ENCODE measurements at regions not wholly inside any gene's neighbourhood (a gene's known extent, or its start where the extent isn't known, plus 50 kb on each side); places are given as distances from the start of the nearest gene placed in this dataset.
"Not testable (repeated sequence)": the region's sequence is repeated elsewhere in the genome, so short reads cannot be mapped to it uniquely, and the experiment has no call there.

GRCh38 chr11:106551744-106552673, 466.3 kb downstream of the GUCY1A2 start:
- H3K4me1 Mint-ChIP-seq (ENCODE audit: low read depth in 2 of 2) = no peaks in the 10 kb centered on the region
- H3K9me3 Mint-ChIP-seq = no peaks in the 10 kb centered on the region
- no peaks in the 10 kb centered on the region for H3K36me3 Mint-ChIP-seq (ENCODE audit: insufficient read depth)
- ATAC-seq (replicated peaks) = no peak
- no peak overlapping the region for H3K4me3 Mint-ChIP-seq
- no peak for DNase-seq
- no peaks in the 10 kb centered on the region for H3K27me3 Mint-ChIP-seq
- H3K27ac Mint-ChIP-seq = no peak overlapping the region

DNA sequence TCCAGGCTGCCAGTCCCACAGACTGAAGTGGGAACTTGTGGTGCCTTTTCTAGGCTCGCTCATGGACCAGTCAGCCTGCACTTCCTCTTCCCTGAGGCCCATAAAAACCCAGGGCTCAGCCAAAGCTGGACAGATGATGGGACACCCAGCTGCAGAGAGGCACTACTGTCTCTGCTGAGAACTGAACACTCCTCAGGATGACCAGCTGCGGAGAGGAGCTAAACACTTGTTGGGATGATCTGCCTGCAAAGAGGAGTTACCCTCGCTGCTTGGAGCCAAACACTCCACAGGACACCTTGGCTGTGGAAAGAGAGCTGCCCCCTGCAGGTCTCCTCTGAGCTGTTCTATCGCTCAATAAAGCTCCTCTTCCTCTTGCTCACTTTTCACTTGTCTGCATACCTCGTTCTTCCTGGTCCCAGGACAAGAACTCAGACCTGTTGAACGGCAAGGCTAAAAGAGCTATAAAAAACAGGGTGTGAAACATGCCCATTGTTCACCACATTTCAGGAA, 465.5 kb downstream of the GUCY1A2 start:
- H3K27ac Mint-ChIP-seq = no peak overlapping the region
- no peak for DNase-seq
- ATAC-seq (replicated peaks) = no peak
- no peaks in the 10 kb centered on the region for H3K4me1 Mint-ChIP-seq (ENCODE audit: low read depth in 2 of 2)
- no peaks in the 10 kb centered on the region for H3K36me3 Mint-ChIP-seq (ENCODE audit: insufficient read depth)
- no peaks in the 10 kb centered on the region for H3K27me3 Mint-ChIP-seq
- H3K9me3 Mint-ChIP-seq = peaks cover 1 to 2% of the 10 kb centered on the region in 2 donors
- H3K4me3 Mint-ChIP-seq = no peak overlapping the region

DNA sequence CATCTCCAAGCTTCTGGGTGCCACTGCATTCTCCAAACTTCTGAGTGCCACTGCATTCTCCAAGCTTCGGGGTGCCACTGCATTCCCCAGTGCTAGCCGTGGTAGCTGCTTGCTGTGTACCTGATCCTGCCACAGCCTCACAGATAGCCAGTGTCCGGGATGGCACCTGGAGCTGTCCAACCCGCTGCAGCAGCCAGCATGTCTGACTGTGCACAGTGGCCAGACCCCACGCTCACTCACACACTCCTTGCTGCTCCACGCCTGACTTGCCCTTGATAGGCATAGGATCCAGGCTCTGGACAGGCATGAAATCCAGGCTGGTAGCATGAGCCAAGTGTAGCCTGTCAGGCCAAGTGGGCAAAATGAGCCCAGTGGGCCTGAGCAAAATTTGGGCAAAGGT, 465.0 kb downstream of the GUCY1A2 start:
- Mint-ChIP-seq H3K9me3 (peaks cover 4 to 6% of the 10 kb centered on the region in 2 donors), H3K4me3 (no peak overlapping the region), H3K27ac (no peak overlapping the region), H3K36me3 (ENCODE audit: insufficient read depth) (no peaks in the 10 kb centered on the region), H3K4me1 (ENCODE audit: low read depth in 2 of 2) (no peaks in the 10 kb centered on the region), H3K27me3 (no peaks in the 10 kb centered on the region)
- DNase-seq (no peak), ATAC-seq (replicated peaks) (no peak)

DNA sequence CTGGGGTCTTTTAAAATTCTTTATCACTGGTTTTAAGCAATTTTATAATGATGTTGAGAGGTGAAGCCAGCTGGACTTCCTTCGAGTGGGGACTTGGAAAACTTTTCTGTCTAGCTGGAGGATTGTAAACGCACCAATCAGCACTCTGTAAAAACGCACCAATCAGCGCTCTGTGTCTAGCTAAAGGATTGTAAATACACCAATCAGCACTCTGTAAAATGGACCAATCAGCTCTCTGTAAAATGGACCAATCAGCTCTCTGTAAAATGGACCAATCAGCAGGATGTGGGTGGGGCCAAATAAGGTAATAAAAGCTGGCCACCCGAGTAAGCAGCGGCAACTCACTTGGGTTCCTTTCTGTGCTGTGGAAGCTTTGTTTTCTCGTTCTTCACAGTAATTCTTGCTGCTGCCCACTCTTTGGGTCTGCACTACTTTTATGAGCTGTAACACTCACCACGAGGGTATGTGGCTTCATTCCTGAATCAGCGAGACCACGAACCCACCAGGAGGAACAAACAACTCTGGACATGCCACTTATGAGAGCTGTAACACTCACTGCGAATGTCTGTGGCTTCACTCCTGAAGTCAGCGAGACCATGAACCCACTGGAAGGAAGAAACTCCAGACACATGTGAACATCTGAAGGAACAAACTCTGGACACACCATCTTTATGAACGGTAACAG, 462.6 kb downstream of the GUCY1A2 start:
- not testable (repeated sequence) for H3K27ac Mint-ChIP-seq; H3K4me3 Mint-ChIP-seq; DNase-seq; H3K36me3 Mint-ChIP-seq (ENCODE audit: insufficient read depth); H3K4me1 Mint-ChIP-seq (ENCODE audit: low read depth in 2 of 2); H3K9me3 Mint-ChIP-seq; ATAC-seq (replicated peaks); H3K27me3 Mint-ChIP-seq

- H3K4me3 Mint-ChIP-seq = no peak overlapping the region
- peaks cover 9 to 17% of the 10 kb centered on the region in 2 donors for H3K9me3 Mint-ChIP-seq
- H3K27me3 Mint-ChIP-seq = no peaks in the 10 kb centered on the region
- no peaks in the 10 kb centered on the region for H3K36me3 Mint-ChIP-seq (ENCODE audit: insufficient read depth)
- no peak for ATAC-seq (replicated peaks)
- H3K27ac Mint-ChIP-seq = no peak overlapping the region
- H3K4me1 Mint-ChIP-seq (ENCODE audit: low read depth in 2 of 2) = no peaks in the 10 kb centered on the region
- no peak for DNase-seq
These were observed 452.9 kb downstream of the GUCY1A2 start for GRCh38 chr11:106565326-106565725.

DNA sequence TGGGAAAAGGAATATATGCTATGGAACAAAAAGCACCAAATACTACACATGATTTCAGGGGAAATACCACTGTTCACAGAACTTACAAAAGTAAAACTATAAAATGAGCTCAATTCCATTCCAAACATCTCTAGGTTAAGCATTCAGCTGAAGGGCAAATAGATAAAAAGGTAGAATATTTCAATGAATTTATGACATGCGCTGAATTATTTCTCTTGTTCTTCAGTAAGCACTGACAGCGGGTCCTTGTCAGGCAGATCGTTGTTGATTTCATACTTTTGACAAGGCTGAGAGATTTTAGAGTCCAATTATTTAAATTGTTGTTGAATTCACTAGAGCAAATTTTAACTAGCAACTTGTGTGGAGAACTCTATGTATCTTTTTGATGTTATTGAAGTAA, 449.6 kb downstream of the GUCY1A2 start:
- ATAC-seq (replicated peaks) = no peak
- Mint-ChIP-seq H3K9me3 (peaks cover 4 to 9% of the 10 kb centered on the region in 2 donors), H3K27me3 (no peaks in the 10 kb centered on the region), H3K36me3 (ENCODE audit: insufficient read depth) (no peaks in the 10 kb centered on the region), H3K4me1 (ENCODE audit: low read depth in 2 of 2) (no peaks in the 10 kb centered on the region), H3K27ac (no peak overlapping the region), H3K4me3 (no peak overlapping the region)
- no peak for DNase-seq

- not testable (repeated sequence) for H3K36me3 Mint-ChIP-seq (ENCODE audit: insufficient read depth); H3K27ac Mint-ChIP-seq; ATAC-seq (replicated peaks); H3K4me1 Mint-ChIP-seq (ENCODE audit: low read depth in 2 of 2); H3K27me3 Mint-ChIP-seq; DNase-seq; H3K4me3 Mint-ChIP-seq
- H3K9me3 Mint-ChIP-seq = peaks cover 10 to 42% of the 10 kb centered on the region in 2 donors
These were observed 440.9 kb downstream of the GUCY1A2 start for GRCh38 chr11:106577384-106577783.

DNA sequence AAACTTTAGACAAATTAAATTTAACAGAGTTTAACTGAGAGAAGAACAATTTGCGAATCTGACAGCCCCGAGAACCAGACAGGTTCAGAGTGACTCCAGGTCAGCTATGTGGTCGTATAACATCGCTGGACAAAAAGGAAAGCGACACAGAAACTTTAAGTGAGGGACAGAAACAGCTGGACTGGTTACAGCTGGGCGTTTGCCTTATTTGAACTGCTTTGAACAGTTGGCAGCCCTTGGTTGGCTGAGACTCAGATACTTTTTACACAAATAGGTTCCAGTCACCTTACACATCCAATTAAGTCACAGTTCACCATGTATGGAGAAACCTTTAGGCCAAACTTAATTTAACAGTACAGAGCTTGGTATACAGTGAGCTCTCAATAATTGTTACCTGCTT, 436.9 kb downstream of the GUCY1A2 start:
- Mint-ChIP-seq H3K4me1 (ENCODE audit: low read depth in 2 of 2) (no peaks in the 10 kb centered on the region), H3K4me3 (no peak overlapping the region), H3K9me3 (peaks cover 11 to 31% of the 10 kb centered on the region in 2 donors), H3K36me3 (ENCODE audit: insufficient read depth) (no peaks in the 10 kb centered on the region), H3K27me3 (no peaks in the 10 kb centered on the region), H3K27ac (no peak overlapping the region)
- no peak for DNase-seq
- no peak for ATAC-seq (replicated peaks)

DNA sequence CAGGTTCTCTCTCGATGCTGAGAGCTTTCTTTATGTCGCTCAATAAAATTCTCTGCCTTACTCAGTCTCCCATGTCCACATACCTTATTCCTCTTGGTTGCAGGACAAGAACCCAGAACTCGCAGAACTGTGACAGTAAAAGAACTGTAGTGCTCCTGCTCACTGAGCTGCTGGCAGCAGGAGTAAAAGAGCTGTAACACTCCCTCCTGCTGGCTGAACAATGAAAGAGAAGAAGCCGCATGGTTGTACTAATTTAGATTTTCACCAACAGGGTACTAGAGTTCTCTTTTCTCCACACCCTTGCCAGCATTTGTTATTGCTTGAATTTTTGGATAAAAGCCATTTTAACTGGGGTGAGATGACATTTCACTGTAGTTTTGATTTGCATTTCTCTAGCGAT, 433.2 kb downstream of the GUCY1A2 start:
- H3K4me3 Mint-ChIP-seq = no peak overlapping the region
- no peak for ATAC-seq (replicated peaks)

DNA sequence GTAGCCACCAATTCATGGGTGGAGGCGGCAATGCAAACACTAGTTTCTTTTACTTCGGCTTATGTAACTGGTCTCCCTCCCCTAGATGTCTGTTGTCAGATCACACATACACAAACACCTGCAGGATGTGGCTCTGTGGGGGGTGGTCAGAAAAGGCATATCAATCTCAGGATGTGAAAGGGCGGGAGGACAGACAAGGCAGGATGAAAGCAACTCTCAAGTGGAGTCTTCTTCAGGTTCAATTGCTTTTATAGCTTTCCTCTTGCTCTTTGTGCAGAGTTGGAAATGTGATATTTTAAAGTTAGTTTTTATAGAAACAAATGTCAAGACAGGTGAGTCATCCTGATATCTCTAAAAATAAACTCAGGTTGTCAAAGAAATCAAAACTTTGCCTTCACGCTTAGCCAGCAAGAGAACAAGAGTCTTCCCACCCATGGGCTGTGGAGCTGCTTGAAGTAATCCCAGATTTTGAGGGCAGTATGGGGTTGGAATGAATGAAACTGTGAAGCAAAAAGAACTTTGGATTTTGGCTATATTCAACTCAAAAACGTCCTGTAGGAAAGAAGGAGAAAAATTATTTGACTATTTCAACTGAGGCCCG, 423.4 kb downstream of the GUCY1A2 start:
- Mint-ChIP-seq H3K4me1 (ENCODE audit: low read depth in 2 of 2) (no peaks in the 10 kb centered on the region), H3K36me3 (ENCODE audit: insufficient read depth) (no peaks in the 10 kb centered on the region), H3K27ac (no peak overlapping the region), H3K27me3 (no peaks in the 10 kb centered on the region), H3K4me3 (no peak overlapping the region), H3K9me3 (peaks cover 14 to 20% of the 10 kb centered on the region in 2 donors)
- ATAC-seq (replicated peaks) (no peak), DNase-seq (no peak)

More for the DNA sequence above, 433.2 kb downstream of the GUCY1A2 start:
- Mint-ChIP-seq H3K4me1 (ENCODE audit: low read depth in 2 of 2) (no peaks in the 10 kb centered on the region), H3K36me3 (ENCODE audit: insufficient read depth) (no peaks in the 10 kb centered on the region), H3K9me3 (peaks cover 4 to 14% of the 10 kb centered on the region in 2 donors), H3K27me3 (no peaks in the 10 kb centered on the region), H3K27ac (no peak overlapping the region)
- no peak for DNase-seq

DNA sequence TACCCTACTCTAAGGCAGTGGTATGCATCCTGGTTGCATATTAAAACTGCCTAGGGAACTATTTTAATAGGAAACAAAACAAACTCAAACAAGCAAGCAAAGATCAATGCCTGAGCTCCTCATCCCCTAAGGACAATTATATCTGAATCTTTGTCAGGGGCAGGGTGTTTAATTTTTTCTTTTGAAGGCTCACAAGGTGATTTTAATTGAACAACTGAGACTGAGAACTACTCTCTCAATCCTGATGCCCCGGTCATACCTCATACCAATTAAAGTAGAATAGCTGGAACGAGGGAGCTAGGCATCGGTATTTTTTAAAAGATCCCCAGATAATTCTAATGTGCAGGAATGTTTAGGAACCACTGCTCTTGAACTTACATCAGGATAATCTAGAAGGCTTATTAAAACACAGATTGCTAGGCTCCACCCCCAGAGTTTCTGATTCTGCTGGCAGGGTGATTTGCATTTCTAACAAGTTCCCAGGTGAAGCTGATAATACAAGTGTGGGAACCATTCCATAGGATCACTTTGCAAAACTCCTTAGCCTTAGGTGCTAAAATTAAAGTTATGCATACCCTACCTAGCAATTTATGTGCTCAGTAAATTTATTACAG, 416.5 kb downstream of the GUCY1A2 start:
- Mint-ChIP-seq H3K36me3 (ENCODE audit: insufficient read depth) (no peaks in the 10 kb centered on the region), H3K9me3 (peaks cover 6 to 27% of the 10 kb centered on the region in 2 donors), H3K27me3 (no peaks in the 10 kb centered on the region), H3K4me1 (ENCODE audit: low read depth in 2 of 2) (no peaks in the 10 kb centered on the region), H3K27ac (no peak overlapping the region), H3K4me3 (no peak overlapping the region)
- DNase-seq (no peak), ATAC-seq (replicated peaks) (no peak)

- Mint-ChIP-seq H3K36me3 (ENCODE audit: insufficient read depth) (no peaks in the 10 kb centered on the region), H3K4me1 (ENCODE audit: low read depth in 2 of 2) (no peaks in the 10 kb centered on the region), H3K4me3 (no peak overlapping the region), H3K27me3 (no peaks in the 10 kb centered on the region), H3K27ac (no peak overlapping the region), H3K9me3 (peaks cover 3 to 17% of the 10 kb centered on the region in 2 donors)
- ATAC-seq (replicated peaks) = no peak
- no peak for DNase-seq
These were observed 409.6 kb downstream of the GUCY1A2 start for GRCh38 chr11:106608677-106609076.

- H3K36me3 Mint-ChIP-seq (ENCODE audit: insufficient read depth) = no peaks in the 10 kb centered on the region
- H3K4me1 Mint-ChIP-seq (ENCODE audit: low read depth in 2 of 2) = no peaks in the 10 kb centered on the region
- no peak overlapping the region for H3K4me3 Mint-ChIP-seq
- no peak for DNase-seq
- H3K27ac Mint-ChIP-seq = no peak overlapping the region
- no peaks in the 10 kb centered on the region for H3K27me3 Mint-ChIP-seq
- peaks cover 2 to 7% of the 10 kb centered on the region in 2 donors for H3K9me3 Mint-ChIP-seq
- ATAC-seq (replicated peaks) = no peak
These were observed 404.0 kb downstream of the GUCY1A2 start for GRCh38 chr11:106614262-106614661.

Measured in effector memory CD8-positive, alpha-beta T cell (primary cell).